Fibroblast of gingiva (primary cell): ENCODE measurements at regions not wholly inside any gene's neighbourhood (a gene's known extent, or its start where the extent isn't known, plus 50 kb on each side); places are given as distances from the start of the nearest gene placed in this dataset.
"Not testable (repeated sequence)": the region's sequence is repeated elsewhere in the genome, so short reads cannot be mapped to it uniquely, and the experiment has no call there.

Experiments
- DNase-seq: peaks from one replicate; pipeline ENCODE4 v3.0.0-alpha.2; 2011; ENCODE audit warnings: low read depth

DNA sequence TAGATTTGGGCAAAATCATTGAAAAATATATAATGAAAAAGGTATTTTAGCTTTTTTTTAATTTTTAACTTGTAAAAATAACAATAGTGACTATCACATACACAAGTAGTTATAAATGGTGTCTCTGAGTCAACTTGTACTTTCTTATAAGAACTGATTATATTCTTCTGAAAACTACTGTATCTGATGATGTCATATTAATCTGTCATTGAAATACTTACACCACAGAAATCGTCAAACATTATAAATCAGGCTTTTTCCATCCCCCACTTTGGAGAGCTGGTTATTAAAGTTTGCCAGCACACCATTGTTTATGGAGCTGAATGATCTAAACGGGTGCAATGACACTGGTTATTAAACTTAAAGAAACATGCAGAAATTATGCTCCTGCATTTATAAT lies 1259.6 kb upstream of the CNTN5 start:
- DNase-seq: no peak

- DNase-seq: no peak
These were observed 1256.6 kb upstream of the CNTN5 start for GRCh38 chr11:97764193-97764592.

DNA sequence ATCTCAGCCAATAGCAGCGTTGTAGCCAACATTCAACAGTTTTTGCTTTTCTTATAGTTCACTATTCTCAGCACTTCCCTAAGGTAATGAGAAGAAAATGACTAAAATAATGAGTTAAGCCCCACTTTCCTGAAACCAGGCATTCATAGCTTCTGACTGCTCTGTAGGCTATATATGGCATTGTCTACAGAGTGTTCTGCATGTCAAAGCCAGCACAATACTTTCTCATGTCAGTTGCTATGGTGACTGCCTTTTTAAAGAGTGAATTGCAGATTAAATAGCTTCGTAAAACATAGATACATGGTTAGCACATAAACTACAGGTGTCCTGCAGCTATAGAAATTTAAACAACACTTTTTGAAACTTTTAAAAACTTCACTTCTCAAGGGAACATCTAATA lies 1256.1 kb upstream of the CNTN5 start:
- no peak for DNase-seq

DNA sequence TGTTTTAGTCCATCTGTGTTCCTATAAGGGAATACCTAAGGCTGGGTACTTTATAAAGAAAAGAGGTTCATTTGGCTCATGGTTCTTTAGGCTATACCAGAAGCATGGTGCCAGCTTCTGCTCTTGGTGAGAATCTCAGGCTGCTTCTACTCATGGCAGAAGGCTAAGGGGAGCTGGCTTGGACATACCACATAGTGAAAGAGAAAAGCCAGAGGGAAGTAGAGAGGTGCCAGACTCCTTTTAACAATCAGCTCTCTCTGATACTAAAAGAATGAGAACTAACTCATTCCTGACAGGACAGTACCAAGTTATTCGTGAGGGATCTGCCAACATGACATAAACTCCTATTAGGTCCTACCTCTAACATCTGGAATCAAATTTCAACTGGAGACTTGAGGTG lies 1250.2 kb upstream of the CNTN5 start:
- DNase-seq: no peak

DNA sequence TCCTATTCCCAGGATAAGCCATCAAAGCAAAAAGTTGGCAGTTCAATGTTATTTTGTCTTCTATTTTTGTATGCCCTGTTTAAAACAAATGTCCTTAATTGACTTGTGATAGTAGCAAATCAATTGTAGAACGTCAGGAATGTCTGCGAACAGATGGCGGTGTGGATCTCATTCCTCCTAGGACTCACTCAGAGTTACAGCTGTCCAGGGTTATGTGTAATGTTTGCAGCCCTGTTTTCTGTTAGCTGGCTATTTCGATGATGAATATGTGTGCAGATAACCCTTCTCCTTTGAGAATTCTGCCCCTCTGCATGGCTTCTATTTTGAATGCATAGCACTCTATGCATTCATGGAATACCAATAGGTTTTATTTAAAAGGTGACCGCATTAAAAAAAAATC lies 1248.0 kb upstream of the CNTN5 start:
- no peak for DNase-seq

DNA sequence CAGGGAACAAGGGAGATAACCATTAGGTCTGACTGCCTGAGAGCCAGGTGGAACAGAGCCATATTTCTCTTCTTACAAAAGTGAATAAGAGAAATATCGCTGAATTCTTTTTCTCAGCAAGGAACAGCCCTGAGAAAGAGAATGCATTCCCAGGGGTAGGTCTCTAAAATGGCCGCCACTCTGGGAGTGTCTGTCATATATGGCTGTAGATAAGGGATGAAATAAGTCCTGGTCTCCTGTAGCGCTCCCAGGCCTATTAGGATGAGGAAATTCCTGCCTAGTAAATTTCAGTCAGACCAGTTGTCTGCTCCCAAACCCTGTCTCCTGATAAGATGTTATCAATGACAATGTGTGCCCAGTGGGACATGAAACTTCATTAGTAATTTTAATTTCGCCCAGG lies 1236.4 kb upstream of the CNTN5 start:
- DNase-seq: not testable (repeated sequence)

GRCh38 chr11:97786961-97787360 lies 1233.8 kb upstream of the CNTN5 start:
- no peak for DNase-seq

DNA sequence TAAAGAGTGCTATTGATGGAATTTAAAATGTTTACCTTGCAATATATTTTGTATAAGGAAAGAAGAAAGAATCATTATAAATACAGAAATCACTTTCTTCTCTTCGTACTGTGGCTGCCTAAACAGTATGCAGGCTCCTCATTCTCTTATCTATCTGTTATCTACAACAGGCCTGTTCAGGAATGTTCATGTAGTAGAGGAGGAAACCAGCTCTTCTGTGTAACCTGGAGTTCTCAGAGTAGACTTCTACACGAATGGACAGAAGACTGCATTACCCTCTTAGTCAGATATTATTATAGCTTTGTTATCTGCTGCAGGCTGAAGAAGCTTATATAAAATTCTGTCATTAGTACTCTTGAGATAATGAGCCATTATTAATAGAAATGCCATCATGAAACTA lies 1225.9 kb upstream of the CNTN5 start:
- no peak for DNase-seq

GRCh38 chr11:97800891-97801290 lies 1219.9 kb upstream of the CNTN5 start:
- DNase-seq: no peak

GRCh38 chr11:97814325-97814959 lies 1206.3 kb upstream of the CNTN5 start:
- no peak for DNase-seq

GRCh38 chr11:97815667-97816066 lies 1205.1 kb upstream of the CNTN5 start:
- no peak for DNase-seq

- no peak for DNase-seq
These were observed 1188.3 kb upstream of the CNTN5 start for GRCh38 chr11:97832451-97832850.

GRCh38 chr11:97833412-97833811 lies 1187.3 kb upstream of the CNTN5 start:
- no peak for DNase-seq

DNA sequence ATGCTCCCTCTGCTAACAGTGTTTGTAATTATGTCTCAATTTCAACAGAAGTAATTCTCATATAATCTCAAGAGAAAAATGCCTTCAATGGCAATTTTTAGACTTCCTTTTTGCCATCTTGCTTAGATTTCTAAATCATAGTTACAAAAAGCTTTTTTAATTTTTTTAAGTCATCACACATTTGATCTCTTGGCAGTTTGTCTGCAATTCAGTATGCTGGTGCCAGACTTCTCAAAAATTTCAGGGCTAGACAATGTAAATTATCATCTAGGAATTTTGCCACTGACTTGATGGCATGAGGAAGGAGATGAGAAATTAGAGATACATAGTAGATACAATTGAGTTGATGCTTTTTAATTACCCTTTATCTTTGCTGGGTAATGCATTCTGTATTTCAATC lies 1176.7 kb upstream of the CNTN5 start:
- DNase-seq: no peak

GRCh38 chr11:97847730-97848129 lies 1173.0 kb upstream of the CNTN5 start:
- DNase-seq: no peak

DNA sequence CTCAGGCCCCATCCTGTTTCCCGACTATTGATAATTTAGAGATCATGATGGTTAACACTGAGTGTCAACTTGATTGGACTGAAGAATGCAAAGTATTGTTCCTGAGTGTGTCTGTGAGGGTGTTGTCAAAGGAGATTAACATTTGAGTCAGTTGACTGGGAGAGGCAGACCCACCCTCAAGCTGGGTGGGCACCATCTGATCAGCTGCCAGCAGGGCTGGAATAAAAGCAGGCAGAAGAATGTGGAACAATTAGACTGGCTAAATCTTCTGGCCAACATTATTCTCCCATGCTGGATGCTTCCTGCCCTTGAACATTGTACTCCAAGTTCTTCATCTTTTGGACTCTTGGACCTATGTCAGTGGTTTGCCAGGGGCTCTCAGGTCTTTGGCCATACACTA lies 1170.0 kb upstream of the CNTN5 start:
- DNase-seq: no peak

DNA sequence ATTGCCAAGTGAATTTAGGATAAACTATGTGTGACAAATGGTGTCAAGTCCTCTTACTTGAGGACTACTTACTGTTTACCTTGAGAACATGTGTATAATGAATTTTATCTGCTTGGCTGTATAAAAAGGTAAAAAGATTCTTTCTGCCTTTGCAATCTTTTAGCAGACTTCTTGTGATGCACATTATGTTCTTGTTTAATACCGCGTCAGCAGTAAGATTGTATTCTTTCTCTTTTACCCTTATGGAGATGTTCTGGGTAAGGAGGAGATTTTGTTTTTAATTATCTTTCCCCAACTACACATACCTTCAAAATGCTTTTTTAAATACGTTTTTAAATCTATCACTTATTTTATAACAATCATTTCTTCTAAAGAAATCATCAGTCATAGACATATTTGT lies 1166.4 kb upstream of the CNTN5 start:
- DNase-seq: no peak

GRCh38 chr11:97854877-97855276 lies 1165.9 kb upstream of the CNTN5 start:
- no peak for DNase-seq

DNA sequence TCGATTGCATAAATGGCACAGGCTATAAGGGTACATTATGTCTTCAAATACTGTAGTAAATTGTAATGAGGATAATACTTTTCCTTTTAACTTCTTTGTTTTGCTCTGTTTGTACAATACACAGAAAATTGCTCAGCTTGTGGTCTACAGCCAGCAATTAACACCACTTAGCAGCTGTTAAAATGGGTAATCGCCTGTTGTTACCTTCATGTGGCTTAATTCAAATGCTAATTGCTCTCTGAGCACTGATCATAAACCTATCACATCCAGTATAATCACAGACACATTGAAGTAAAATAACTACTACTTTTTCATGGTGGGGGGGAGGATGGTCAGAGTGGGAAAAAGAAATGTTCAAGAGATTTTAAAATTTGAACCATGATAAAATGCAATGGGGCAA lies 1164.1 kb upstream of the CNTN5 start:
- no peak for DNase-seq

GRCh38 chr11:97860237-97860636 lies 1160.5 kb upstream of the CNTN5 start:
- no peak for DNase-seq

DNA sequence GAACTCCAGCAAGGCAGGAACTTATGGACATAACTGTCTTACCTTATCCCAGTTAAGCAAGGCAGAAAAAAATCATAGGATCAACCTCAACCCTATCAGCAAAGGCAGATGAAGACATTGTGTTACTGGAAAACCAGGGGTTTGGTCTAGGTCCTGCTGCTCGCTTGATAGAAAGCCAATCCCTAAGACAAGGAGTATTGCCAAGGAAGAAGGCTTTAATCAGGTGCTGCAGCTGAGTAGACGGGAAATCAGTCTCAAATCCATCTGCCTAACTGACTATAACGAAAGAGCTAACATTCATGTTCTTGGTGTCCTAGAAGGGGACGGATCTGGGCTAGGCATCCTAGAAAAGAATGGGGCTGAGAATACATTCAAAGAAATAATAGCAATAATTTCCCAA lies 1158.7 kb upstream of the CNTN5 start:
- no peak for DNase-seq

GRCh38 chr11:97865424-97866012 lies 1155.2 kb upstream of the CNTN5 start:
- DNase-seq: no peak

DNA sequence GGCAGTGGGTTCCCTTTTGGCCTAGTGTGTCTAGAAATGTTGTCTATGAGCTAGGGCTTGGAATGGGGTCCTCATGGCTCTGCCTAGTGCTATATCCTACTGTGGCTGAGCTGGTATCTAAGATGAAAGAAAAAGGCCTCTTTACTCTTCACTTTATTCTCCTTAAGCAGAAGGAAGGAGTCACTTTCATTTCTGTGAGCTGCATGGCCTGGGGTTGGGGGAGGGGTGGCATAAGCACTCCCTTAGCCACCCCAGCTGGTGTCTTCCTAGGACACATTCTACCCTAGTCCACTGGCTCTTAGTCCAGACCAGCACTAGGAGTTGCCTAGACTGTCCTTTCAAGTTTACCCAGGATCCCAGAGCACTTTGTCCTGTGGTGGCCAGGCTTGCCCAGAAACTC lies 1148.9 kb upstream of the CNTN5 start:
- DNase-seq: no peak

DNA sequence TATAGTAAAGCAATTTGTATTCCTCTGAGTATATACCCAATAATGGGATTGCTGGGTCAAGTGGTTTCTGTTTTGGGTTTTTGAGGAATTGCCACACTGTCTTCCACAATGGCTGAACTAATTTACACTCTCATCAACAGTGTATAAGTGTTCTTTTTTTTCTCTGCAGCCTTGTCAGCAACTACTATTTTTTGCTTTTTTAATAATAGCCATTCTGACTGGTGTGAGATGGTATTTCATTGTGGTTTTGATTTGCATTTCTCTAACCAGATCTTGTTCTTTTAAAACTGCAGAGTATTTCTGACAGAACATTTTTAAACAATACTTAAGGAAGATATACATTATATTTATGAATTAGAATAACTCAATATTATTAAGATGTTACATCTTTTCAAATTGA lies 1140.5 kb upstream of the CNTN5 start:
- no peak for DNase-seq
